ENCODE measurements at regions not wholly inside any gene's neighbourhood (a gene's known extent, or its start where the extent isn't known, plus 50 kb on each side); places are given as distances from the start of the nearest gene placed in this dataset.

GRCh38 chr3:82306189-82306588 is 544.7 kb upstream of the GBE1 start:
- TF ChIP-seq CTCF (IDR thresholded peaks at IDR 0.05) = no peak
- TF ChIP-seq POLR2A (IDR thresholded peaks at IDR 0.05) = no peak

GRCh38 chr3:82294609-82295008 is 533.2 kb upstream of the GBE1 start:
- DNase-seq = no peak
- H3K27me3 ChIP-seq = no peaks in the 10 kb centered on the region
- no peaks in the 10 kb centered on the region for H3K36me3 ChIP-seq
- H3K4me1 ChIP-seq = no peaks in the 10 kb centered on the region
- H3K27ac ChIP-seq = no peak overlapping the region
- no peak overlapping the region for H3K4me3 ChIP-seq
- intact Hi-C loops (cut with DNase I) = no loop called here
- WGBS, 4 donors = 41 to 55% (median 49%) methylated on average over 3 of the region's 3 CpGs
- H3K9me3 ChIP-seq = peaks cover 0 to 2% (median 0%) of the 10 kb centered on the region in 12 donors
- no peak for ATAC-seq
- TF ChIP-seq POLR2A (IDR thresholded peaks at IDR 0.05) (no peak), CTCF (IDR thresholded peaks at IDR 0.05) (no peak)

More at GRCh38 chr3:82306189-82306588, 544.7 kb upstream of the GBE1 start:
- intact Hi-C loops (cut with DNase I) = no loop called here
- ATAC-seq (no peak), DNase-seq (no peak)
- H3K27ac ChIP-seq = no peak overlapping the region
- WGBS, 4 donors = 69 to 100% (median 90%) methylated on average over 1 of the region's 1 CpG
- no peaks in the 10 kb centered on the region for H3K4me1 ChIP-seq
- no peak overlapping the region for H3K4me3 ChIP-seq
- H3K36me3 ChIP-seq = no peaks in the 10 kb centered on the region
- H3K27me3 ChIP-seq = no peaks in the 10 kb centered on the region
- peaks cover 0 to 16% (median 0%) of the 10 kb centered on the region in 12 donors for H3K9me3 ChIP-seq

- H3K36me3 ChIP-seq = no peaks in the 10 kb centered on the region
- intact Hi-C loops (cut with DNase I) = no loop called here
- DNase-seq (no peak), ATAC-seq (no peak)
- no peaks in the 10 kb centered on the region for H3K27me3 ChIP-seq
- TF ChIP-seq CTCF (IDR thresholded peaks at IDR 0.05) = no peak
- no peak overlapping the region for H3K27ac ChIP-seq
- no peak overlapping the region for H3K4me3 ChIP-seq
- no peaks in the 10 kb centered on the region for H3K4me1 ChIP-seq
- peaks cover 0 to 10% (median 0%) of the 10 kb centered on the region in 12 donors for H3K9me3 ChIP-seq
Observed at GRCh38 chr3:82293867-82294266, 532.4 kb upstream of the GBE1 start.

- Histone ChIP-seq H3K4me1 (no peaks in the 10 kb centered on the region), H3K4me3 (no peak overlapping the region), H3K9me3 (peaks cover 0 to 14% (median 1%) of the 10 kb centered on the region in 12 donors), H3K27ac (no peak overlapping the region), H3K36me3 (no peaks in the 10 kb centered on the region), H3K27me3 (no peaks in the 10 kb centered on the region)
- WGBS, 4 donors = 69 to 83% (median 79%) methylated on average over 1 of the region's 1 CpG
- no peak for TF ChIP-seq CTCF (IDR thresholded peaks at IDR 0.05)
- no peak for TF ChIP-seq POLR2A (IDR thresholded peaks at IDR 0.05)
- ATAC-seq (no peak), DNase-seq (no peak)
- intact Hi-C loops (cut with DNase I) = no loop called here
Observed at GRCh38 chr3:82293435-82293834, 532.0 kb upstream of the GBE1 start.

Measured in heart left ventricle (tissue), 16 donors.